Naive B cell (primary cell): ENCODE measurements at regions not wholly inside any gene's neighbourhood (a gene's known extent, or its start where the extent isn't known, plus 50 kb on each side); places are given as distances from the start of the nearest gene placed in this dataset.
"Not testable (repeated sequence)": the region's sequence is repeated elsewhere in the genome, so short reads cannot be mapped to it uniquely, and the experiment has no call there.

ENCODE experiments used
- ATAC-seq, 2 donors: fragments of 150-1000 bp; cut with Tn5 transposase; 2 replicates each; pipeline ENCODE4 v1.10.0; 2021; ENCODE audit warnings: low read depth in 2 of 2, mild to moderate bottlenecking in 2 of 2, moderate library complexity in 2 of 2
- DNase-seq: peaks from one replicate; pipeline ENCODE4 v3.0.0; 2022
- H3K27ac Mint-ChIP-seq, 6 donors: one replicate each; pipeline ENCODE4 v1.8.0; 2020 to 2022; ENCODE audit warnings: mild to moderate bottlenecking in 6 of 6, mixed read lengths in 6 of 6, moderate library complexity in 5 of 6, inconsistent platforms in 2 of 6
- H3K27me3 Mint-ChIP-seq, 3 donors: one replicate each; pipeline ENCODE4 v1.8.0; 2021 to 2022; ENCODE audit warnings: mixed read lengths in 3 of 3, mild to moderate bottlenecking in 1 of 3
- H3K36me3 Mint-ChIP-seq, 2 donors: one replicate each; pipeline ENCODE4 v1.8.0; 2020 to 2022; ENCODE audit warnings: mixed read lengths in 2 of 2, inconsistent platforms in 1 of 2, mild to moderate bottlenecking in 1 of 2
- H3K4me1 Mint-ChIP-seq, 3 donors: one replicate each; pipeline ENCODE4 v1.8.0; 2020 to 2022; ENCODE audit warnings: mixed read lengths in 3 of 3, inconsistent platforms in 1 of 3, mild to moderate bottlenecking in 1 of 3, moderate library complexity in 1 of 3
- H3K4me3 Mint-ChIP-seq, 8 donors: one replicate each; pipeline ENCODE4 v1.8.0; 2020 to 2022; ENCODE audit warnings: mild to moderate bottlenecking in 8 of 8, mixed read lengths in 8 of 8, moderate library complexity in 8 of 8, inconsistent platforms in 2 of 8
- H3K9me3 Mint-ChIP-seq, 7 donors: one replicate each; pipeline ENCODE4 v1.8.0; 2020 to 2022; ENCODE audit warnings: mixed read lengths in 7 of 7, mild to moderate bottlenecking in 5 of 7, inconsistent platforms in 2 of 7, moderate library complexity in 1 of 7

- not testable (repeated sequence) for H3K4me1 Mint-ChIP-seq, DNase-seq, H3K4me3 Mint-ChIP-seq, ATAC-seq, H3K27me3 Mint-ChIP-seq, H3K27ac Mint-ChIP-seq, H3K36me3 Mint-ChIP-seq
- peaks cover 0 to 11% (median 0%) of the 10 kb centered on the region in 7 donors for H3K9me3 Mint-ChIP-seq
Observed at GRCh38 chr1:245102149-245102548, 52.6 kb upstream of the KIF26B start.

- Mint-ChIP-seq H3K27ac (peak overlapping the region in 2 of 6 donors; percentile 7 to 60), H3K9me3 (peaks cover 0 to 6% (median 0%) of the 10 kb centered on the region in 7 donors), H3K4me1 (no peaks in the 10 kb centered on the region), H3K27me3 (no peaks in the 10 kb centered on the region), H3K36me3 (no peaks in the 10 kb centered on the region), H3K4me3 (no peak overlapping the region)
- ATAC-seq (no peak), DNase-seq (no peak)
Observed at GRCh38 chr1:245099401-245099800, 55.4 kb upstream of the KIF26B start.

- ATAC-seq (no peak), DNase-seq (no peak)
- Mint-ChIP-seq H3K27ac (peak overlapping the region in 2 of 6 donors; percentile 48 to 60), H3K4me3 (no peak overlapping the region), H3K9me3 (peaks cover 0 to 6% (median 0%) of the 10 kb centered on the region in 7 donors), H3K4me1 (no peaks in the 10 kb centered on the region), H3K36me3 (no peaks in the 10 kb centered on the region), H3K27me3 (no peaks in the 10 kb centered on the region)
Observed at GRCh38 chr1:245098924-245099323, 55.9 kb upstream of the KIF26B start.

- H3K27me3 Mint-ChIP-seq, result no peaks in the 10 kb centered on the region
- H3K27ac Mint-ChIP-seq, result peak overlapping the region in 1 of 6 donors; percentile 33
- ATAC-seq (no peak), DNase-seq (no peak)
- H3K36me3 Mint-ChIP-seq, result no peaks in the 10 kb centered on the region
- H3K9me3 Mint-ChIP-seq, result peaks cover 0 to 6% (median 0%) of the 10 kb centered on the region in 7 donors
- no peaks in the 10 kb centered on the region for H3K4me1 Mint-ChIP-seq
- H3K4me3 Mint-ChIP-seq, result no peak overlapping the region
Observed at GRCh38 chr1:245096311-245097066, 58.3 kb upstream of the KIF26B start.

GRCh38 chr1:245095903-245096302 lies 58.9 kb upstream of the KIF26B start:
- ATAC-seq (no peak), DNase-seq (no peak)
- Mint-ChIP-seq H3K36me3 (no peaks in the 10 kb centered on the region), H3K27ac (no peak overlapping the region), H3K27me3 (no peaks in the 10 kb centered on the region), H3K4me1 (no peaks in the 10 kb centered on the region), H3K4me3 (no peak overlapping the region), H3K9me3 (peaks cover 0 to 6% (median 0%) of the 10 kb centered on the region in 7 donors)

- Mint-ChIP-seq H3K36me3 (no peaks in the 10 kb centered on the region), H3K27me3 (no peaks in the 10 kb centered on the region), H3K27ac (peak overlapping the region in 1 of 6 donors; percentile 32), H3K4me3 (no peak overlapping the region), H3K4me1 (no peaks in the 10 kb centered on the region), H3K9me3 (peaks cover 0 to 6% (median 0%) of the 10 kb centered on the region in 7 donors)
- DNase-seq (no peak), ATAC-seq (no peak)
Observed at GRCh38 chr1:245094954-245095353, 59.8 kb upstream of the KIF26B start.

- ATAC-seq (no peak), DNase-seq (no peak)
- peaks cover 0 to 6% (median 0%) of the 10 kb centered on the region in 7 donors for H3K9me3 Mint-ChIP-seq
- no peak overlapping the region for H3K4me3 Mint-ChIP-seq
- H3K27me3 Mint-ChIP-seq, result no peaks in the 10 kb centered on the region
- H3K27ac Mint-ChIP-seq, result no peak overlapping the region
- H3K36me3 Mint-ChIP-seq, result no peaks in the 10 kb centered on the region
- no peaks in the 10 kb centered on the region for H3K4me1 Mint-ChIP-seq
Observed at GRCh38 chr1:245094092-245094491, 60.7 kb upstream of the KIF26B start.

DNA sequence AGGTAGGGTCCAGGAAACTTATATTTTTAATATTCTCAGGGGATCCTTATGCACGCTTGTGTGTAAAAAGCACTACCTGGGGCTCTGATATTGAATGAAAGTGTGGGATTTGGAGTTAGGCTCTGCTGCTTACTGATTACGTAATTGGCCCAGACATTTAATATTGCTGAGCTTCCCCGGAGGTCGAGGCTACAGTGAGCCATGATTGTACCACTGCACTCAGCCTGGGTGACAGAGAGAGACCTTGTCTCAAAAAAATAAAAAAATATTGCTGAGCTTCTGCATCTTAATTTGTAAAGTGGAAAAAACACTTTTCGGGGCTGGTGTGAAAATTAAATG lies 62.2 kb upstream of the KIF26B start:
- Mint-ChIP-seq H3K36me3 (no peaks in the 10 kb centered on the region), H3K27me3 (no peaks in the 10 kb centered on the region), H3K27ac (no peak overlapping the region), H3K9me3 (peaks cover 0 to 2% (median 0%) of the 10 kb centered on the region in 7 donors), H3K4me3 (no peak overlapping the region), H3K4me1 (no peaks in the 10 kb centered on the region)
- ATAC-seq (no peak), DNase-seq (no peak)

GRCh38 chr1:245091818-245092637 lies 62.8 kb upstream of the KIF26B start:
- no peak for ATAC-seq
- H3K36me3 Mint-ChIP-seq, result no peaks in the 10 kb centered on the region
- no peak overlapping the region for H3K4me3 Mint-ChIP-seq
- no peaks in the 10 kb centered on the region for H3K9me3 Mint-ChIP-seq
- no peaks in the 10 kb centered on the region for H3K27me3 Mint-ChIP-seq
- no peaks in the 10 kb centered on the region for H3K4me1 Mint-ChIP-seq
- no peak for DNase-seq
- no peak overlapping the region for H3K27ac Mint-ChIP-seq

GRCh38 chr1:245091171-245091621 lies 63.6 kb upstream of the KIF26B start:
- DNase-seq, result no peak
- no peak overlapping the region for H3K4me3 Mint-ChIP-seq
- H3K27me3 Mint-ChIP-seq, result no peaks in the 10 kb centered on the region
- no peak for ATAC-seq
- H3K27ac Mint-ChIP-seq, result no peak overlapping the region
- no peaks in the 10 kb centered on the region for H3K9me3 Mint-ChIP-seq
- H3K36me3 Mint-ChIP-seq, result peaks cover 0 to 4% of the 10 kb centered on the region in 2 donors
- H3K4me1 Mint-ChIP-seq, result no peaks in the 10 kb centered on the region

GRCh38 chr1:245090491-245091090 lies 64.2 kb upstream of the KIF26B start:
- ATAC-seq (no peak), DNase-seq (no peak)
- Mint-ChIP-seq H3K4me1 (no peaks in the 10 kb centered on the region), H3K4me3 (no peak overlapping the region), H3K27ac (no peak overlapping the region), H3K27me3 (no peaks in the 10 kb centered on the region), H3K9me3 (no peaks in the 10 kb centered on the region), H3K36me3 (peaks cover under 1 to 4% of the 10 kb centered on the region in 2 donors)

- Mint-ChIP-seq H3K9me3 (no peaks in the 10 kb centered on the region), H3K36me3 (peaks cover 4 to 15% of the 10 kb centered on the region in 2 donors), H3K27ac (no peak overlapping the region), H3K4me1 (no peaks in the 10 kb centered on the region), H3K4me3 (no peak overlapping the region), H3K27me3 (no peaks in the 10 kb centered on the region)
- ATAC-seq (no peak), DNase-seq (no peak)
Observed at GRCh38 chr1:245087723-245088122, 67.1 kb upstream of the KIF26B start.

- Mint-ChIP-seq H3K4me3 (no peak overlapping the region), H3K36me3 (peaks cover 4 to 15% of the 10 kb centered on the region in 2 donors), H3K9me3 (no peaks in the 10 kb centered on the region), H3K27me3 (no peaks in the 10 kb centered on the region), H3K4me1 (no peaks in the 10 kb centered on the region), H3K27ac (no peak overlapping the region)
- DNase-seq (no peak), ATAC-seq (no peak)
Observed at GRCh38 chr1:245086389-245086969, 68.3 kb upstream of the KIF26B start.
